Neural progenitor cell (in vitro differentiated cells): ENCODE measurements at regions not wholly inside any gene's neighbourhood (a gene's known extent, or its start where the extent isn't known, plus 50 kb on each side); places are given as distances from the start of the nearest gene placed in this dataset.
"Not testable (repeated sequence)": the region's sequence is repeated elsewhere in the genome, so short reads cannot be mapped to it uniquely, and the experiment has no call there.

Experiments
- EZH2 ChIP-seq: fragments of 200-600 bp; sonication (generic); IDR thresholded peaks from 2 replicates; pipeline ENCODE4 v1.6.1; 2017; ENCODE audit warnings: antibody characterized with exemption, mild to moderate bottlenecking, moderate library complexity
- TF ChIP-seq, protein P1 (sequence below): fragments of 200-600 bp; sonication (generic); IDR thresholded peaks from 2 replicates; pipeline ENCODE4 v1.5.1; 2017; ENCODE audit warnings: antibody characterized with exemption, mild to moderate bottlenecking

DNA sequence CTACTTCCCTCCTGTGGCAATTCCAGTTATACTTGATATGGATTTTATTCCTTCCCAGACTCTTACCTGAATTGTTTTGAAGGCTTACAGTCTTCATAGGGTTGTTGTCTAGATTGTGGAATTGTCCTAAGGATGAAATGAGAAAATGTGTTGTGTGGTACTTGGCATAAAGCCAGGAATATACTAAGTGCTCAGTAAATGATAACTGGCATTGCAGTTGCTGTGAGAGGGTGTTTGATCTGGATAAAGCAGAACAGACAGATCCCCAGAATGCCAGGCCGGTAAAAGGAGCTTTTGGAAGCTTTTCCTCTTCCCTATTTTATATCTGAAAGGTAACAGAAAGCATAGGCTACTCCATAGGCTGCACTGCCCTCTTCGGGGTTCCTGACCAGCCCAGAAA lies 78.4 kb upstream of the IKBKE start:
- TF ChIP-seq, protein P1, sequence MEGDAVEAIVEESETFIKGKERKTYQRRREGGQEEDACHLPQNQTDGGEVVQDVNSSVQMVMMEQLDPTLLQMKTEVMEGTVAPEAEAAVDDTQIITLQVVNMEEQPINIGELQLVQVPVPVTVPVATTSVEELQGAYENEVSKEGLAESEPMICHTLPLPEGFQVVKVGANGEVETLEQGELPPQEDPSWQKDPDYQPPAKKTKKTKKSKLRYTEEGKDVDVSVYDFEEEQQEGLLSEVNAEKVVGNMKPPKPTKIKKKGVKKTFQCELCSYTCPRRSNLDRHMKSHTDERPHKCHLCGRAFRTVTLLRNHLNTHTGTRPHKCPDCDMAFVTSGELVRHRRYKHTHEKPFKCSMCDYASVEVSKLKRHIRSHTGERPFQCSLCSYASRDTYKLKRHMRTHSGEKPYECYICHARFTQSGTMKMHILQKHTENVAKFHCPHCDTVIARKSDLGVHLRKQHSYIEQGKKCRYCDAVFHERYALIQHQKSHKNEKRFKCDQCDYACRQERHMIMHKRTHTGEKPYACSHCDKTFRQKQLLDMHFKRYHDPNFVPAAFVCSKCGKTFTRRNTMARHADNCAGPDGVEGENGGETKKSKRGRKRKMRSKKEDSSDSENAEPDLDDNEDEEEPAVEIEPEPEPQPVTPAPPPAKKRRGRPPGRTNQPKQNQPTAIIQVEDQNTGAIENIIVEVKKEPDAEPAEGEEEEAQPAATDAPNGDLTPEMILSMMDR: not testable (repeated sequence)
- not testable (repeated sequence) for TF ChIP-seq EZH2
